Thyroid gland (tissue), 4 donors: ENCODE measurements at regions not wholly inside any gene's neighbourhood (a gene's known extent, or its start where the extent isn't known, plus 50 kb on each side); places are given as distances from the start of the nearest gene placed in this dataset.

Source experiments
- DNase-seq, 2 donors: peaks; one replicate each; pipeline ENCODE4 v3.0.0-alpha.2; 2019
- H3K27ac ChIP-seq, 3 donors: fragments of 200-600 bp; sonication (generic); 1 replicate in 2 of 3; 2 replicates in 1 of 3; pipeline ENCODE4 v1.5.1; 2016 to 2019; ENCODE audit warnings: mild to moderate bottlenecking in 1 of 3, moderate library complexity in 1 of 3
- H3K27me3 ChIP-seq: fragments of 200-600 bp; sonication (generic); one replicate; pipeline ENCODE4 v1.5.1; 2019
- H3K36me3 ChIP-seq, 2 donors: fragments of 200-600 bp; sonication (generic); one replicate each; pipeline ENCODE4 v1.5.1; 2016 to 2019
- H3K4me1 ChIP-seq, 2 donors: fragments of 200-600 bp; sonication (generic); one replicate each; pipeline ENCODE4 v1.5.1; 2017 to 2019
- H3K4me3 ChIP-seq, 3 donors: fragments of 200-600 bp; sonication (generic); replicated peaks in 1 of 3; 1 replicate in 2 of 3; 2 replicates in 1 of 3; pipeline ENCODE4 v1.5.1; 2016; ENCODE audit warnings: mild to moderate bottlenecking in 1 of 3
- H3K9me3 ChIP-seq: fragments of 200-600 bp; sonication (generic); one replicate; pipeline ENCODE4 v1.5.1; 2017
- CTCF ChIP-seq, 6 experiments: fragments of 200-600 bp in 3 of 6; fragments of 450-650 bp in 3 of 6; sonication (generic) in 3 of 6; IDR thresholded peaks; one replicate each; pipeline ENCODE4 v1.5.1; 2016 to 2019; ENCODE audit warnings: antibody characterized with exemption in 6 of 6, mild to moderate bottlenecking in 2 of 6, inconsistent platforms in 1 of 6, moderate library complexity in 1 of 6
- POLR2A ChIP-seq, 2 donors: fragments of 450-650 bp; IDR thresholded peaks; one replicate each; pipeline ENCODE4 v1.6.1; 2017; ENCODE audit warnings: antibody characterized with exemption in 2 of 2, mild to moderate bottlenecking in 2 of 2, moderate library complexity in 1 of 2
- WGBS, 2 donors: methylation state at CpG; one replicate each; pipeline ENCODE4 v1.1.5; 2017; 5-methylcytosine and 5-hydroxymethylcytosine counted together
- intact Hi-C: fragments of 100-400 bp; cut with DNase I; formaldehyde crosslinking; loops from one replicate; pipeline ENCODE4 v1.15.1; 2023

- intact Hi-C loops: no loop called here
- WGBS, 2 donors: 73 to 77% methylated on average over 4 of the region's 4 CpGs
- Histone ChIP-seq H3K9me3 (no peaks in the 10 kb centered on the region), H3K27me3 (no peaks in the 10 kb centered on the region), H3K36me3 (no peaks in the 10 kb centered on the region), H3K4me1 (no peaks in the 10 kb centered on the region), H3K4me3 (no peak overlapping the region), H3K27ac (no peak overlapping the region)
- no peak for DNase-seq
- TF ChIP-seq POLR2A (IDR thresholded peaks at IDR 0.05): no peak
- no peak for TF ChIP-seq CTCF (IDR thresholded peaks at IDR 0.05)
These were observed 1753.2 kb upstream of the PCDH7 start for GRCh38 chr4:28966982-28967381.

- no peaks in the 10 kb centered on the region for H3K36me3 ChIP-seq
- H3K4me3 ChIP-seq: no peak overlapping the region
- no peak overlapping the region for H3K27ac ChIP-seq
- DNase-seq: no peak
- no peak for TF ChIP-seq POLR2A (IDR thresholded peaks at IDR 0.05)
- TF ChIP-seq CTCF (IDR thresholded peaks at IDR 0.05): no peak
- intact Hi-C loops: no loop called here
- 43 to 75% methylated on average over 3 of the region's 3 CpGs for WGBS, 2 donors
- no peaks in the 10 kb centered on the region for H3K4me1 ChIP-seq
- no peaks in the 10 kb centered on the region for H3K27me3 ChIP-seq
- H3K9me3 ChIP-seq: no peaks in the 10 kb centered on the region
These were observed 1746.4 kb upstream of the PCDH7 start for GRCh38 chr4:28973587-28974350.

GRCh38 chr4:28976369-28976768 lies 1743.8 kb upstream of the PCDH7 start:
- TF ChIP-seq POLR2A (IDR thresholded peaks at IDR 0.05): no peak
- TF ChIP-seq CTCF (IDR thresholded peaks at IDR 0.05): no peak
- intact Hi-C loops: no loop called here
- no peaks in the 10 kb centered on the region for H3K9me3 ChIP-seq
- H3K4me3 ChIP-seq: no peak overlapping the region
- no peaks in the 10 kb centered on the region for H3K4me1 ChIP-seq
- H3K27ac ChIP-seq: no peak overlapping the region
- H3K27me3 ChIP-seq: no peaks in the 10 kb centered on the region
- H3K36me3 ChIP-seq: no peaks in the 10 kb centered on the region
- 80 to 83% methylated on average over 1 of the region's 1 CpG for WGBS, 2 donors
- no peak for DNase-seq

GRCh38 chr4:29002151-29002550 lies 1718.0 kb upstream of the PCDH7 start:
- Histone ChIP-seq H3K36me3 (no peaks in the 10 kb centered on the region), H3K4me1 (no peaks in the 10 kb centered on the region), H3K9me3 (no peaks in the 10 kb centered on the region), H3K4me3 (no peak overlapping the region), H3K27me3 (no peaks in the 10 kb centered on the region), H3K27ac (no peak overlapping the region)
- intact Hi-C loops: no loop called here
- DNase-seq: no peak
- TF ChIP-seq CTCF (IDR thresholded peaks at IDR 0.05): no peak
- TF ChIP-seq POLR2A (IDR thresholded peaks at IDR 0.05): no peak

GRCh38 chr4:29005838-29006237 lies 1714.3 kb upstream of the PCDH7 start:
- H3K4me3 ChIP-seq: no peak overlapping the region
- no peaks in the 10 kb centered on the region for H3K4me1 ChIP-seq
- intact Hi-C loops: no loop called here
- DNase-seq: no peak
- TF ChIP-seq POLR2A (IDR thresholded peaks at IDR 0.05): no peak
- TF ChIP-seq CTCF (IDR thresholded peaks at IDR 0.05): no peak
- no peaks in the 10 kb centered on the region for H3K36me3 ChIP-seq
- no peaks in the 10 kb centered on the region for H3K9me3 ChIP-seq
- no peaks in the 10 kb centered on the region for H3K27me3 ChIP-seq
- WGBS, 2 donors: 89 to 90% methylated on average over 4 of the region's 4 CpGs
- no peak overlapping the region for H3K27ac ChIP-seq
